ENCODE measurements at regions not wholly inside any gene's neighbourhood (a gene's known extent, or its start where the extent isn't known, plus 50 kb on each side); places are given as distances from the start of the nearest gene placed in this dataset.

GRCh38 chr11:109019342-109019936 is 354.6 kb downstream of the DDX10 start:
- Histone ChIP-seq H3K27ac (no peak overlapping the region), H3K9me3 (peaks cover 0 to under 1% (median 0%) of the 10 kb centered on the region in 4 donors), H3K27me3 (no peaks in the 10 kb centered on the region), H3K4me3 (no peak overlapping the region), H3K36me3 (no peaks in the 10 kb centered on the region), H3K4me1 (no peaks in the 10 kb centered on the region)
- DNase-seq (no peak), ATAC-seq (ENCODE audit: low FRiP score in 2 of 2) (no peak)
- no peak for TF ChIP-seq EP300 (IDR thresholded peaks at IDR 0.05)
- no peak for TF ChIP-seq CTCF (IDR thresholded peaks at IDR 0.05)
- TF ChIP-seq POLR2A (IDR thresholded peaks at IDR 0.05) = no peak
- no peak for TF ChIP-seq POLR2AphosphoS5 (IDR thresholded peaks at IDR 0.05)
- WGBS, 2 donors = 81% methylated on average over 7 of the region's 7 CpGs

- TF ChIP-seq POLR2A (IDR thresholded peaks at IDR 0.05) (no peak), EP300 (IDR thresholded peaks at IDR 0.05) (no peak), CTCF (IDR thresholded peaks at IDR 0.05) (no peak)
- Histone ChIP-seq H3K4me3 (no peak overlapping the region), H3K36me3 (no peaks in the 10 kb centered on the region), H3K27ac (no peak overlapping the region), H3K27me3 (no peaks in the 10 kb centered on the region), H3K9me3 (peaks cover 0 to 8% (median 2%) of the 10 kb centered on the region in 4 donors), H3K4me1 (no peaks in the 10 kb centered on the region)
- 69 to 77% methylated on average over 2 of the region's 2 CpGs for WGBS, 2 donors
- DNase-seq (no peak), ATAC-seq (ENCODE audit: low FRiP score in 2 of 2) (peak in 1 of 2 donors; percentile 45)
These were observed 358.2 kb downstream of the DDX10 start for GRCh38 chr11:109023036-109023435.

- Histone ChIP-seq H3K9me3 (peaks cover 0 to 8% (median 2%) of the 10 kb centered on the region in 4 donors), H3K4me1 (no peaks in the 10 kb centered on the region), H3K4me3 (no peak overlapping the region), H3K27me3 (no peaks in the 10 kb centered on the region), H3K36me3 (no peaks in the 10 kb centered on the region), H3K27ac (no peak overlapping the region)
- 53 to 65% methylated on average over 1 of the region's 1 CpG for WGBS, 2 donors
- TF ChIP-seq EP300 (IDR thresholded peaks at IDR 0.05) = no peak
- no peak for TF ChIP-seq CTCF (IDR thresholded peaks at IDR 0.05)
- TF ChIP-seq POLR2A (IDR thresholded peaks at IDR 0.05) = no peak
- TF ChIP-seq POLR2AphosphoS5 (IDR thresholded peaks at IDR 0.05) = no peak
- no peak for ATAC-seq (ENCODE audit: low FRiP score in 2 of 2)
- DNase-seq = no peak
These were observed 362.1 kb downstream of the DDX10 start for GRCh38 chr11:109026891-109027489.

GRCh38 chr11:109027851-109028250 is 363.0 kb downstream of the DDX10 start:
- ATAC-seq (ENCODE audit: low FRiP score in 2 of 2) (no peak), DNase-seq (no peak)
- peaks cover 0 to 8% (median 2%) of the 10 kb centered on the region in 4 donors for H3K9me3 ChIP-seq
- TF ChIP-seq POLR2A (IDR thresholded peaks at IDR 0.05) (no peak), EP300 (IDR thresholded peaks at IDR 0.05) (no peak), POLR2AphosphoS5 (IDR thresholded peaks at IDR 0.05) (no peak), CTCF (IDR thresholded peaks at IDR 0.05) (no peak)
- no peak overlapping the region for H3K27ac ChIP-seq
- H3K4me3 ChIP-seq = no peak overlapping the region
- H3K4me1 ChIP-seq = no peaks in the 10 kb centered on the region
- 58 to 78% methylated on average over 2 of the region's 2 CpGs for WGBS, 2 donors
- H3K27me3 ChIP-seq = no peaks in the 10 kb centered on the region
- H3K36me3 ChIP-seq = no peaks in the 10 kb centered on the region

GRCh38 chr11:109029927-109030326 is 365.1 kb downstream of the DDX10 start:
- H3K4me1 ChIP-seq = no peaks in the 10 kb centered on the region
- no peak overlapping the region for H3K4me3 ChIP-seq
- no peaks in the 10 kb centered on the region for H3K27me3 ChIP-seq
- no peak overlapping the region for H3K27ac ChIP-seq
- ATAC-seq (ENCODE audit: low FRiP score in 2 of 2) (no peak), DNase-seq (no peak)
- H3K9me3 ChIP-seq = peaks cover 0 to 3% (median 0%) of the 10 kb centered on the region in 4 donors
- H3K36me3 ChIP-seq = no peaks in the 10 kb centered on the region
- WGBS, 2 donors = 65 to 66% methylated on average over 5 of the region's 5 CpGs
- TF ChIP-seq POLR2A (IDR thresholded peaks at IDR 0.05) (no peak), CTCF (IDR thresholded peaks at IDR 0.05) (no peak), EP300 (IDR thresholded peaks at IDR 0.05) (no peak)

Measured in upper lobe of left lung (tissue), 6 donors.